H1 (cell line): ENCODE measurements at regions not wholly inside any gene's neighbourhood (a gene's known extent, or its start where the extent isn't known, plus 50 kb on each side); places are given as distances from the start of the nearest gene placed in this dataset.

ENCODE experiments used
- CTCF ChIA-PET: fragments of 300-600 bp; sonication (Branson Sonifier 250); formaldehyde crosslinking; loops from one replicate; lab custom pipeline; 2021; ENCODE audit not compliant: partially characterized antibody; lab: Charles Lee
- POLR2A ChIA-PET: fragments of 300-600 bp; sonication (Branson Sonifier 250); formaldehyde crosslinking; loops from one replicate; lab custom pipeline; 2021; ENCODE audit warnings: inconsistent platforms; ENCODE audit not compliant: partially characterized antibody; lab: Charles Lee
- DNase-seq, 2 experiments: peaks; one replicate each; pipeline versions ENCODE4 v3.0.0 to v3.0.0-alpha.2; 2010 to 2022; ENCODE audit warnings: low spot score in 2 of 2, low read depth in 1 of 2, mixed read lengths in 1 of 2
- FAIRE-seq: peaks from 2 replicates; lab custom pipeline; 2011; peaks lifted over from hg19 to GRCh38; lab: Jason Lieb, UNC
- H2AFZ ChIP-seq: 2 replicates; pipeline ENCODE4 v1.8.1; 2012; ENCODE audit warnings: low read length, inconsistent platforms
- H2AK5ac ChIP-seq: 2 replicates; pipeline ENCODE4 v1.6.1; 2013; ENCODE audit warnings: low read depth, low read length
- H2BK120ac ChIP-seq: replicated peaks from 2 replicates; pipeline ENCODE3; 2013; ENCODE audit warnings: low read depth, low read length, inconsistent platforms
- H2BK12ac ChIP-seq: 2 replicates; pipeline ENCODE4 v1.6.1; 2013; ENCODE audit warnings: low read depth, low read length
- H2BK15ac ChIP-seq: 2 replicates; pipeline ENCODE4 v1.6.1; 2013; ENCODE audit warnings: low read length
- H2BK20ac ChIP-seq: 2 replicates; pipeline ENCODE4 v1.6.1; 2013; ENCODE audit warnings: low read length
- H2BK5ac ChIP-seq: 2 replicates; pipeline ENCODE4 v1.6.1; 2013; ENCODE audit warnings: low read depth, low read length
- H3K14ac ChIP-seq: 2 replicates; pipeline ENCODE4 v1.6.1; 2013; ENCODE audit warnings: inconsistent platforms; ENCODE audit not compliant: insufficient read length
- H3K18ac ChIP-seq: 2 replicates; pipeline ENCODE4 v1.6.1; 2013; ENCODE audit warnings: low read length; ENCODE audit errors: extremely low read depth
- H3K23ac ChIP-seq: 2 replicates; pipeline ENCODE4 v1.6.1; 2013; ENCODE audit warnings: inconsistent platforms; ENCODE audit not compliant: insufficient read length
- H3K23me2 ChIP-seq: 2 replicates; pipeline ENCODE4 v1.6.1; 2013; ENCODE audit warnings: low read depth, low read length
- H3K27ac ChIP-seq: 2 replicates; pipeline ENCODE4 v1.6.1; 2011; ENCODE audit warnings: low read depth, low read length, inconsistent platforms
- H3K27me3 ChIP-seq, 4 experiments: replicated peaks in 1 of 4; 1 replicate in 1 of 4; 2 replicates in 3 of 4; pipeline versions ENCODE4 v1.6.1 to v1.8.1; 2011 to 2013; ENCODE audit warnings: low read length in 3 of 4, mild to moderate bottlenecking in 3 of 4, inconsistent platforms in 2 of 4, mixed read lengths in 2 of 4, moderate library complexity in 1 of 4; ENCODE audit not compliant: control insufficient read depth in 3 of 4, insufficient read depth in 3 of 4; ENCODE audit errors: extremely low read depth in 1 of 4
- H3K36me3 ChIP-seq, 4 experiments: 2 replicates each; pipeline versions ENCODE4 v1.6.1 to v1.8.1; 2011 to 2013; ENCODE audit warnings: mild to moderate bottlenecking in 4 of 4, low read length in 3 of 4, moderate library complexity in 2 of 4, control low read depth in 1 of 4, inconsistent platforms in 1 of 4; ENCODE audit not compliant: insufficient read depth in 4 of 4, control insufficient read depth in 2 of 4
- H3K4ac ChIP-seq: replicated peaks from 2 replicates; pipeline ENCODE3; 2013; ENCODE audit warnings: low read length, low read depth, mixed read lengths, inconsistent platforms; ENCODE audit not compliant: insufficient read length
- H3K4me1 ChIP-seq, 4 experiments: replicated peaks in 1 of 4; 1 replicate in 1 of 4; 2 replicates in 3 of 4; pipeline versions ENCODE4 v1.6.1 to v1.8.1; 2011 to 2013; ENCODE audit warnings: low read length in 3 of 4, inconsistent platforms in 2 of 4, mixed read lengths in 1 of 4; ENCODE audit not compliant: insufficient read depth in 4 of 4, control insufficient read depth in 3 of 4
- H3K4me2 ChIP-seq, 2 experiments: 2 replicates each; pipeline versions ENCODE4 v1.6.1 to v1.8.1; 2011 to 2013; ENCODE audit warnings: low read depth in 2 of 2, low read length in 2 of 2, control low read depth in 1 of 2, inconsistent platforms in 1 of 2, mild to moderate bottlenecking in 1 of 2; ENCODE audit not compliant: insufficient read depth in 1 of 2
- H3K4me3 ChIP-seq, 4 experiments: fragments of 200-600, 300-600 bp in 1 of 4; sonication (generic), shearing (Covaris generic), sonication (Bioruptor Twin) in 1 of 4; 2 replicates each; pipeline versions ENCODE4 v1.5.1 to v1.8.1; 2011 to 2016; ENCODE audit warnings: low read length in 4 of 4, low read depth in 3 of 4, control low read depth in 2 of 4, inconsistent platforms in 2 of 4, mild to moderate bottlenecking in 2 of 4, mixed read lengths in 1 of 4, moderate library complexity in 1 of 4; ENCODE audit not compliant: insufficient read depth in 2 of 4; ENCODE audit errors: extremely low read depth in 1 of 4
- H3K56ac ChIP-seq: replicated peaks from 2 replicates; pipeline ENCODE3; 2013; ENCODE audit warnings: low read depth, mild to moderate bottlenecking, mixed read lengths, low read length, inconsistent platforms; ENCODE audit not compliant: insufficient read length
- H3K79me1 ChIP-seq: 2 replicates; pipeline ENCODE4 v1.6.1; 2013; ENCODE audit warnings: low read depth, low read length, control low read depth
- H3K79me2 ChIP-seq, 2 experiments: 2 replicates each; pipeline versions ENCODE4 v1.6.1 to v1.8.1; 2012 to 2013; ENCODE audit warnings: low read length in 2 of 2, mild to moderate bottlenecking in 2 of 2, inconsistent platforms in 1 of 2; ENCODE audit not compliant: insufficient read depth in 2 of 2, control insufficient read depth in 1 of 2
- H3K9ac ChIP-seq, 4 experiments: replicated peaks in 1 of 4; 1 replicate in 1 of 4; 2 replicates in 3 of 4; pipeline versions ENCODE4 v1.6.1 to v1.8.1; 2011 to 2013; ENCODE audit warnings: low read depth in 3 of 4, low read length in 3 of 4, control low read depth in 2 of 4, mild to moderate bottlenecking in 2 of 4, moderate library complexity in 2 of 4, inconsistent platforms in 1 of 4; ENCODE audit errors: extremely low read depth in 1 of 4
- H3K9me3 ChIP-seq, 2 experiments: 2 replicates each; pipeline versions ENCODE4 v1.6.1 to v1.8.1; 2012 to 2013; ENCODE audit warnings: mild to moderate bottlenecking in 2 of 2, moderate library complexity in 2 of 2, control low read depth in 1 of 2, inconsistent platforms in 1 of 2, low read depth in 1 of 2, low read length in 1 of 2, mixed read lengths in 1 of 2; ENCODE audit not compliant: insufficient read depth in 2 of 2
- H4K20me1 ChIP-seq, 2 experiments: replicated peaks in 1 of 2; 2 replicates each; pipeline versions ENCODE3 to v1.8.1; 2011 to 2013; ENCODE audit warnings: inconsistent platforms in 2 of 2, low read length in 2 of 2, mild to moderate bottlenecking in 1 of 2; ENCODE audit not compliant: insufficient read depth in 2 of 2, control insufficient read depth in 1 of 2
- H4K5ac ChIP-seq: 2 replicates; pipeline ENCODE4 v1.6.1; 2013; ENCODE audit warnings: low read length, low read depth, mixed read lengths, inconsistent platforms; ENCODE audit not compliant: insufficient read length
- H4K8ac ChIP-seq: 2 replicates; pipeline ENCODE4 v1.8.0; 2013; ENCODE audit warnings: mild to moderate bottlenecking, moderate library complexity, low read length, inconsistent platforms; ENCODE audit not compliant: insufficient read depth; ENCODE audit errors: extremely low read depth
- H4K91ac ChIP-seq: replicated peaks from 2 replicates; pipeline ENCODE3; 2013; ENCODE audit warnings: low read length, mixed read lengths, inconsistent platforms; ENCODE audit not compliant: insufficient read length
- ATF2 ChIP-seq: IDR thresholded peaks from 2 replicates; pipeline ENCODE4 v1.6.1; 2012; ENCODE audit warnings: low read length, inconsistent platforms
- BACH1 ChIP-seq: IDR thresholded peaks from 2 replicates; pipeline ENCODE4 v1.6.1; 2012; ENCODE audit warnings: low read length, improper control_type of control experiment
- CHD1 ChIP-seq: IDR thresholded peaks from 2 replicates; pipeline ENCODE4 v1.6.1; 2012; ENCODE audit warnings: low read depth, low read length, improper control_type of control experiment
- CHD2 ChIP-seq: IDR thresholded peaks from 2 replicates; pipeline ENCODE4 v1.6.1; 2012; ENCODE audit warnings: low read length, improper control_type of control experiment
- CTBP2 ChIP-seq: IDR thresholded peaks from 2 replicates; pipeline ENCODE4 v1.7.0; 2011; ENCODE audit warnings: borderline replicate concordance, mild to moderate bottlenecking, moderate library complexity, mixed read lengths, low read length; ENCODE audit not compliant: insufficient read depth, insufficient read length
- JUND ChIP-seq: IDR thresholded peaks from 2 replicates; pipeline ENCODE4 v1.6.1; 2011; ENCODE audit warnings: mild to moderate bottlenecking, improper control_type of control experiment, low read length
- KDM1A ChIP-seq: fragments of 200-600, 300-600 bp; sonication (generic); IDR thresholded peaks from 2 replicates; pipeline ENCODE4 v1.7.1; 2016; ENCODE audit warnings: mild to moderate bottlenecking, low read length, borderline replicate concordance
- KDM4A ChIP-seq: IDR thresholded peaks from one replicate; pipeline ENCODE4 v1.7.1; 2012; ENCODE audit warnings: low read depth, mild to moderate bottlenecking, moderate library complexity, low read length, inconsistent platforms; ENCODE audit not compliant: severe bottlenecking
- SIN3A ChIP-seq, 2 experiments: IDR thresholded peaks in 1 of 2; conservative IDR thresholded peaks in 1 of 2; 2 replicates each; pipeline ENCODE4 v1.6.1; 2011 to 2012; ENCODE audit warnings: low read length in 2 of 2, improper control_type of control experiment in 1 of 2, low read depth in 1 of 2, mild to moderate bottlenecking in 1 of 2
- SIRT6 ChIP-seq: IDR thresholded peaks from one replicate; pipeline ENCODE4 v1.7.1; 2012; ENCODE audit warnings: low read length, inconsistent platforms
- TAF7 ChIP-seq: optimal IDR thresholded peaks from 2 replicates; pipeline ENCODE3; 2011; ENCODE audit warnings: low read depth, mild to moderate bottlenecking, inconsistent platforms, low read length, moderate library complexity, borderline replicate concordance
- TBP ChIP-seq: IDR thresholded peaks from 2 replicates; pipeline ENCODE4 v1.6.1; 2011; ENCODE audit warnings: low read depth, low read length, improper control_type of control experiment
- WGBS, 2 experiments: shearing (Covaris generic) in 1 of 2; methylation state at CpG; one replicate each; pipeline versions ENCODE4 v1.1.6 to v1.1.7; 2013 to 2015; ENCODE audit warnings: low lambda C conversion rate in 2 of 2, mixed read lengths in 2 of 2, inconsistent platforms in 1 of 2, low coverage in 1 of 2, missing lambda C conversion rate in 1 of 2; ENCODE audit not compliant: insufficient replicate concordance in 2 of 2, insufficient coverage in 1 of 2, insufficient read length in 1 of 2; ENCODE audit errors: extremely low coverage in 1 of 2, missing lambda C conversion rate in 1 of 2; 5-methylcytosine and 5-hydroxymethylcytosine counted together

GRCh38 chr3:34570916-34571705, 772.7 kb downstream of the PDCD6IP start:
- Histone ChIP-seq H4K5ac (no peak overlapping the region), H3K14ac (no peak overlapping the region), H3K79me1 (no peaks in the 10 kb centered on the region), H3K79me2 (no peaks in the 10 kb centered on the region), H3K27ac (no peak overlapping the region), H3K4me3 (no peak overlapping the region), H2AFZ (no peak overlapping the region; the same call in 1 of the 2 replicates), H4K20me1 (no peaks in the 10 kb centered on the region), H3K27me3 (no peaks in the 10 kb centered on the region), H3K56ac (no peak overlapping the region), H3K23me2 (no peaks in the 10 kb centered on the region), H2BK5ac (no peak overlapping the region), H3K18ac (no peak overlapping the region), H2BK20ac (no peak overlapping the region), H3K9me3 (no peaks in the 10 kb centered on the region), H4K8ac (no peak overlapping the region), H3K4me1 (no peaks in the 10 kb centered on the region), H2BK15ac (no peak overlapping the region), H3K9ac (no peak overlapping the region), H3K4me2 (no peak overlapping the region), H3K4ac (no peak overlapping the region), H2BK120ac (no peak overlapping the region), H3K36me3 (no peaks in the 10 kb centered on the region), H3K23ac (no peak overlapping the region), H4K91ac (no peak overlapping the region), H2BK12ac (no peak overlapping the region), H2AK5ac (no peak overlapping the region)
- 89% methylated on average over 4 of the region's 4 CpGs; no CpG with 5 or more reads in 1 of the 2 experiments for WGBS, 2 experiments
- CTCF ChIA-PET, result interaction anchor here (0.6 kb wide), 1 partner anchor 19 kb away, joined by 3 read pairs; no protein-coding TSS in a partner anchor
- POLR2A ChIA-PET, result no interaction called here
- DNase-seq, result no peak
- FAIRE-seq, result no peak
- TF ChIP-seq CTBP2 (no peak), TAF7 (no peak), BACH1 (no peak), CHD2 (no peak), KDM1A (no peak), KDM4A (no peak), SIN3A (conservative IDR thresholded peaks at IDR 0.05 in 1 of 2, IDR thresholded peaks at IDR 0.05 in 1 of 2; ENCODE audit: low read depth in 1 of 2, low read length in 2 of 2) (no peak), ATF2 (no peak), TBP (no peak), SIRT6 (no peak), JUND (no peak), CHD1 (no peak)
